Spleen (tissue), 11 donors: ENCODE measurements at regions not wholly inside any gene's neighbourhood (a gene's known extent, or its start where the extent isn't known, plus 50 kb on each side); places are given as distances from the start of the nearest gene placed in this dataset.

ENCODE experiments used
- DNase-seq: peaks from one replicate; pipeline ENCODE4 v3.0.0-alpha.2; 2020
- H3K27ac ChIP-seq, 8 donors: fragments of 200-600 bp; sonication (generic) in 7 of 8; 1 replicate in 4 of 8; 2 replicates in 4 of 8; pipeline versions ENCODE4 v1.5.0 to v1.8.0; 2016 to 2021; ENCODE audit warnings: inconsistent platforms in 4 of 8, mild to moderate bottlenecking in 4 of 8, moderate library complexity in 1 of 8
- H3K27me3 ChIP-seq, 7 donors: fragments of 200-600 bp; sonication (generic) in 6 of 7; replicated peaks in 1 of 7; 1 replicate in 4 of 7; 2 replicates in 3 of 7; pipeline versions ENCODE4 v1.5.0 to v1.8.0; 2016 to 2021; ENCODE audit warnings: inconsistent platforms in 3 of 7, mild to moderate bottlenecking in 1 of 7
- H3K36me3 ChIP-seq, 6 donors: fragments of 200-600 bp; sonication (generic) in 5 of 6; 1 replicate in 4 of 6; 2 replicates in 2 of 6; pipeline versions ENCODE4 v1.5.0 to v1.8.0; 2016 to 2021; ENCODE audit warnings: inconsistent platforms in 2 of 6
- H3K4me1 ChIP-seq, 6 donors: fragments of 200-600 bp; sonication (generic) in 5 of 6; 1 replicate in 3 of 6; 2 replicates in 3 of 6; pipeline versions ENCODE4 v1.5.0 to v1.8.0; 2016 to 2021; ENCODE audit warnings: inconsistent platforms in 3 of 6
- H3K4me3 ChIP-seq, 8 donors: fragments of 200-600 bp; sonication (generic) in 7 of 8; 1 replicate in 4 of 8; 2 replicates in 4 of 8; pipeline versions ENCODE4 v1.5.0 to v1.8.0; 2016 to 2021; ENCODE audit warnings: inconsistent platforms in 4 of 8, mild to moderate bottlenecking in 4 of 8, moderate library complexity in 2 of 8
- H3K9me3 ChIP-seq, 8 donors: fragments of 200-600 bp; sonication (generic) in 7 of 8; 1 replicate in 4 of 8; 2 replicates in 4 of 8; pipeline versions ENCODE4 v1.5.0 to v1.8.0; 2016 to 2021; ENCODE audit warnings: inconsistent platforms in 4 of 8
- POLR2A ChIP-seq, 3 donors: fragments of 450-650 bp; IDR thresholded peaks; one replicate each; pipeline ENCODE4 v1.5.1; 2017; ENCODE audit warnings: antibody characterized with exemption in 3 of 3, mild to moderate bottlenecking in 1 of 3
- POLR2AphosphoS5 ChIP-seq, 3 donors: sonication (generic); formaldehyde crosslinking; IDR thresholded peaks; one replicate each; pipeline ENCODE4 v1.5.1; 2017; ENCODE audit warnings: antibody characterized with exemption in 3 of 3
- WGBS, 5 donors: extraction: QIAGEN DNeasy Blood & Tissue Kit in 3 of 5; methylation state at CpG; one replicate each; pipeline versions ENCODE4 v1.1.5 to v1.1.7; 2013 to 2018; 5-methylcytosine and 5-hydroxymethylcytosine counted together
- intact Hi-C: fragments of 100-400 bp; cut with DNase I; formaldehyde crosslinking; loops from one replicate; pipeline ENCODE4 v1.15.0; 2023; ENCODE audit warnings: low total_unique reads
- TF ChIP-seq, protein P1 (sequence below), 11 experiments: fragments of 200-600 bp in 7 of 11; fragments of 450-650 bp in 4 of 11; sonication (generic) in 4 of 11; IDR thresholded peaks in 8 of 11; conservative IDR thresholded peaks in 3 of 11; 1 replicate in 7 of 11; 2 replicates in 4 of 11; pipeline versions ENCODE4 v1.4.0 to v1.8.0; 2016 to 2021; ENCODE audit warnings: antibody characterized with exemption in 11 of 11, inconsistent platforms in 4 of 11, mild to moderate bottlenecking in 1 of 11
- donor health status: healthy with polysubstance abuse.
- donor health status: DM: no; HTN: no; CAD: no; lungs with moderate emphysema.
- donor health status: DM: no; HTN: no; CAD: no.
- donor health status: Bipolar disorder and iron deficiency.
- donor health status: healthy.
- donor health status: DM: no; HTN: no; CAD: no.
- donor health status: DM: yes; HTN: yes; CAD: no.

DNA sequence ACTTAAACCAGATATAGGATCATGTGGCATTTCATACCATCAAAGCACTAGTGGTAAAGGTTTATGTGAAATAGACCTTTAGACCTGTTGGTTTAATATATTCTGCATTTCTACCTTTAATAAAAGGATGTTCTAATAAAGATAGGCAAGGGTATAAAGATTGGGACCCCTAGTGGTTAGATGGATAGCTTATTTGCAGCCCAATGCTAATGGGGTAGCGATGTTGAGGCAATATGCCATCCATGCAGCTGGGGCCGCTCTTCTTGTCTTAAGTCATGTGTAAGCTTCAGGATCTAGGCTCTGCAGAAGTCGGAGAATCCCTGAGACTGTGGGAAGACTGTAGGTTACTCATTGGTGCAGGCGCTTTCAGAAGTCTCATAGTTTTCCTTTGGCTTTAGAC is 114.9 kb downstream of the ICOS start:
- intact Hi-C loops: no loop called here
- no peaks in the 10 kb centered on the region for H3K27me3 ChIP-seq
- WGBS, 5 donors: 83 to 94% (median 91%) methylated on average over 4 of the region's 4 CpGs
- H3K4me1 ChIP-seq: no peaks in the 10 kb centered on the region
- no peak overlapping the region for H3K4me3 ChIP-seq
- TF ChIP-seq POLR2A (IDR thresholded peaks at IDR 0.05) (no peak), POLR2AphosphoS5 (IDR thresholded peaks at IDR 0.05) (no peak)
- TF ChIP-seq, protein P1, sequence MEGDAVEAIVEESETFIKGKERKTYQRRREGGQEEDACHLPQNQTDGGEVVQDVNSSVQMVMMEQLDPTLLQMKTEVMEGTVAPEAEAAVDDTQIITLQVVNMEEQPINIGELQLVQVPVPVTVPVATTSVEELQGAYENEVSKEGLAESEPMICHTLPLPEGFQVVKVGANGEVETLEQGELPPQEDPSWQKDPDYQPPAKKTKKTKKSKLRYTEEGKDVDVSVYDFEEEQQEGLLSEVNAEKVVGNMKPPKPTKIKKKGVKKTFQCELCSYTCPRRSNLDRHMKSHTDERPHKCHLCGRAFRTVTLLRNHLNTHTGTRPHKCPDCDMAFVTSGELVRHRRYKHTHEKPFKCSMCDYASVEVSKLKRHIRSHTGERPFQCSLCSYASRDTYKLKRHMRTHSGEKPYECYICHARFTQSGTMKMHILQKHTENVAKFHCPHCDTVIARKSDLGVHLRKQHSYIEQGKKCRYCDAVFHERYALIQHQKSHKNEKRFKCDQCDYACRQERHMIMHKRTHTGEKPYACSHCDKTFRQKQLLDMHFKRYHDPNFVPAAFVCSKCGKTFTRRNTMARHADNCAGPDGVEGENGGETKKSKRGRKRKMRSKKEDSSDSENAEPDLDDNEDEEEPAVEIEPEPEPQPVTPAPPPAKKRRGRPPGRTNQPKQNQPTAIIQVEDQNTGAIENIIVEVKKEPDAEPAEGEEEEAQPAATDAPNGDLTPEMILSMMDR (IDR thresholded peaks at IDR 0.05 in 8 of 11, conservative IDR thresholded peaks at IDR 0.05 in 3 of 11): peak in 5 of 11 experiments; percentile 16 to 44 (median 19)
- no peak for DNase-seq
- no peaks in the 10 kb centered on the region for H3K9me3 ChIP-seq
- H3K27ac ChIP-seq: no peak overlapping the region
- H3K36me3 ChIP-seq: no peaks in the 10 kb centered on the region

DNA sequence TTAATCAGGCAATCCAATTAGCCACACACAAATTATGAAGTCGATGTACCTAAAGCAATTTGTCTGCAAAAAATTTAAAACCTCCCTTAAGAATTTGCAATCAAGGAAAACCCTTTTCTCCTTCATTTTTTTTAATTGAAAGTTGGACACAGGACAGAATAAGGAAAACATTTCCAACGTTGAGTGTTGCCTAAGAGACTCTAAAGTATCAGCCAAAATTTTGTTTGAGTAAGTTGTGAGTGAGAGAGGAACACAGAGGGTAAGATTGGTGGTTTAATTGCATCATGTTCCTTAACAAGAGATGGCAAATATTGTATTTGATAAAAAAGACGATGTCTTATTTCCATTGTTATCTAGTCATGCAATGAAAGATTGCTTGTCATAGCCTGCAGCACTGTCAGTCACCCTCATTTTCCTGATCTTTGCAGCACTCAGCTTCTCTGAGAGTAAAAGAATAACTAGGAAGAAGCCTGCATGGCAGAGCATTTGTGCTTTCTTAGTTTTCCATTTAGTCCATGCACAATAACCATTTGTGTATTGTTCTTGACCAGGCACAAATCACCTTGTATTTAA is 115.5 kb downstream of the ICOS start:
- WGBS, 5 donors: 54 to 75% (median 59%) methylated on average over 3 of the region's 3 CpGs
- intact Hi-C loops: no loop called here

DNA sequence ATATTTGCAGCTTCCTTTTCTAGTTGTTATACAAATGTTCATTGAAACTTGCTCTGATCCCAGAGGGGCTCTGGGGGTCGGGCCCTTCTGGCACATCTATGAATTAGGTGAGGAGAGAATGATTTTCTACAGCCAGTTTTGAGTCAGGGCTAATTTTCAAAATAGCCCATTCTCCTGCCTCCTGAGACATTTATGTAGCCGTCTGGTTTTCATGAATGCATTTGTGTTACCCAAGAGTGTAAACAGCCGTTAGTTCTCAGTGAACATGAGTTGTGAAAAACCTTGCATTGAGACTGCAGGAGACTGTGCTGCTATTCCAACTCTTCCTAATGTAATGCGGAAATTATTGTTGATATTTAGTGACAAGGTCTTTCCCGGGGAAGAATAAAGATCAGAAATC is 122.5 kb downstream of the ICOS start:
- Histone ChIP-seq H3K27me3 (no peaks in the 10 kb centered on the region), H3K36me3 (no peaks in the 10 kb centered on the region), H3K4me1 (no peaks in the 10 kb centered on the region), H3K9me3 (no peaks in the 10 kb centered on the region), H3K4me3 (no peak overlapping the region), H3K27ac (no peak overlapping the region)
- no peak for DNase-seq
- TF ChIP-seq POLR2A (IDR thresholded peaks at IDR 0.05): no peak
- TF ChIP-seq, protein P1 (IDR thresholded peaks at IDR 0.05 in 8 of 11, conservative IDR thresholded peaks at IDR 0.05 in 3 of 11): no peak
- TF ChIP-seq POLR2AphosphoS5 (IDR thresholded peaks at IDR 0.05): no peak
- WGBS, 5 donors: 83 to 91% (median 86%) methylated on average over 5 of the region's 5 CpGs
- intact Hi-C loops: no loop called here

More for the DNA sequence above, 115.5 kb downstream of the ICOS start:
- H3K27ac ChIP-seq: no peak overlapping the region
- H3K27me3 ChIP-seq: no peaks in the 10 kb centered on the region
- DNase-seq: no peak
- no peaks in the 10 kb centered on the region for H3K9me3 ChIP-seq
- no peak for TF ChIP-seq POLR2AphosphoS5 (IDR thresholded peaks at IDR 0.05)
- TF ChIP-seq, protein P1 (IDR thresholded peaks at IDR 0.05 in 8 of 11, conservative IDR thresholded peaks at IDR 0.05 in 3 of 11): no peak
- no peak for TF ChIP-seq POLR2A (IDR thresholded peaks at IDR 0.05)
- no peaks in the 10 kb centered on the region for H3K36me3 ChIP-seq
- no peaks in the 10 kb centered on the region for H3K4me1 ChIP-seq
- no peak overlapping the region for H3K4me3 ChIP-seq

DNA sequence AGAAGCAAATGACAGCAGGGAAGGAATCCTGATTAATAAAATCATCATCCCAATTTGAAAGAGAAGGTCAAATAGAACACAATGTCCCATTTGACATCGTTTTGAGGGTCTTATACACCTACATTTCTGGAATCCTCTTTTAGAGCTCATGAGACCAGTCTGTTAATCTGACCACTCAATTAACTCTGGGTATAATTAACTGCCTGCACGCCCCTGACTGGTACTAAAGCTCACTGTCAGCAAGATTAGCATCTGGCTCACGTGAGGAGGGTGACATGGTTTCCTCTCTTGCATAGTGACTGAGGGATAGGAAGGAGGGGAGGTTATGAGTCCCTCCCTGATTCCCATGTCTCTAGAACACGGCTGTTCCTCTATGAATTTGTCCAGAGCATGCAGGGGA is 124.3 kb downstream of the ICOS start:
- H3K27ac ChIP-seq: no peak overlapping the region
- H3K27me3 ChIP-seq: no peaks in the 10 kb centered on the region
- H3K4me3 ChIP-seq: no peak overlapping the region
- H3K36me3 ChIP-seq: no peaks in the 10 kb centered on the region
- intact Hi-C loops: no loop called here
- TF ChIP-seq POLR2AphosphoS5 (IDR thresholded peaks at IDR 0.05): no peak
- no peak for TF ChIP-seq POLR2A (IDR thresholded peaks at IDR 0.05)
- TF ChIP-seq, protein P1 (IDR thresholded peaks at IDR 0.05 in 8 of 11, conservative IDR thresholded peaks at IDR 0.05 in 3 of 11): no peak
- no peaks in the 10 kb centered on the region for H3K4me1 ChIP-seq
- H3K9me3 ChIP-seq: no peaks in the 10 kb centered on the region
- WGBS, 5 donors: 47 to 63% (median 48%) methylated on average over 4 of the region's 4 CpGs
- no peak for DNase-seq
